IMR-90 (cell line): ENCODE measurements at regions not wholly inside any gene's neighbourhood (a gene's known extent, or its start where the extent isn't known, plus 50 kb on each side); places are given as distances from the start of the nearest gene placed in this dataset.

Experiments
- ATAC-seq: fragments of 200-7000 bp; cut with Tn5 transposase; 2 replicates; pipeline ENCODE4 v1.9.1; 2020; ENCODE audit warnings: low read depth, mild to moderate bottlenecking, moderate library complexity
- BruUV-seq: library from RNA; stranded (reverse); fragments of 400-500 nt; replicated peaks from 2 replicates; lab custom pipeline; 2021; lab: Mats Ljungman, UMichigan
- CTCF ChIA-PET: fragments of 300-600 bp; formaldehyde crosslinking; extraction: SDS; loops from one replicate; lab custom pipeline; 2021; ENCODE audit warnings: antibody characterized with exemption; lab: Yijun Ruan, JAX
- POLR2A ChIA-PET: fragments of 300-600 bp; sonication (Branson Sonifier 250); formaldehyde crosslinking; loops from one replicate; lab custom pipeline; 2022; ENCODE audit warnings: antibody characterized with exemption; ENCODE audit not compliant: unreplicated experiment; lab: Charles Lee
- DNase-seq: peaks from one replicate; pipeline ENCODE4 v3.0.0; 2013
- H2AFZ ChIP-seq: replicated peaks from 2 replicates; pipeline ENCODE3; 2013; ENCODE audit warnings: low read length, mild to moderate bottlenecking; ENCODE audit not compliant: poor library complexity
- H2AK5ac ChIP-seq: 2 replicates; pipeline ENCODE4 v1.6.1; 2013; ENCODE audit warnings: low read depth, low read length, inconsistent platforms
- H2AK9ac ChIP-seq: replicated peaks from 2 replicates; pipeline ENCODE3; 2013; ENCODE audit warnings: mild to moderate bottlenecking, low read depth, low read length, moderate library complexity; ENCODE audit not compliant: poor library complexity
- H2BK120ac ChIP-seq: 2 replicates; pipeline ENCODE4 v1.6.1; 2013; ENCODE audit warnings: low read depth, low read length, inconsistent platforms
- H2BK15ac ChIP-seq: 3 replicates; pipeline ENCODE4 v1.6.1; 2013; ENCODE audit warnings: low read depth, low read length, inconsistent platforms
- H2BK20ac ChIP-seq: 2 replicates; pipeline ENCODE4 v1.6.1; 2013; ENCODE audit warnings: low read depth, mild to moderate bottlenecking, inconsistent platforms, low read length, moderate library complexity
- H2BK5ac ChIP-seq: 2 replicates; pipeline ENCODE4 v1.6.1; 2013; ENCODE audit warnings: mild to moderate bottlenecking, low read depth, low read length, inconsistent platforms; ENCODE audit not compliant: poor library complexity, severe bottlenecking
- H3K14ac ChIP-seq: replicated peaks from 2 replicates; pipeline ENCODE4 v1.6.1; 2013; ENCODE audit warnings: low read depth, low read length, inconsistent platforms
- H3K18ac ChIP-seq: 2 replicates; pipeline ENCODE4 v1.6.1; 2013; ENCODE audit warnings: low read depth, low read length, control low read depth
- H3K23ac ChIP-seq: 2 replicates; pipeline ENCODE4 v1.6.1; 2013; ENCODE audit warnings: low read depth, low read length, inconsistent platforms
- H3K27ac ChIP-seq: 2 replicates; pipeline ENCODE4 v1.5.1; 2013; ENCODE audit warnings: mild to moderate bottlenecking, control low read depth, low read length; ENCODE audit not compliant: insufficient read depth
- H3K27me3 ChIP-seq: 2 replicates; pipeline ENCODE4 v1.6.1; 2013; ENCODE audit warnings: low read length; ENCODE audit not compliant: control insufficient read depth, insufficient read depth
- H3K36me3 ChIP-seq: 2 replicates; pipeline ENCODE4 v1.6.1; 2013; ENCODE audit warnings: low read length, mixed read lengths; ENCODE audit not compliant: control insufficient read depth, insufficient read depth
- H3K4ac ChIP-seq: 2 replicates; pipeline ENCODE4 v1.6.1; 2013; ENCODE audit warnings: low read depth, low read length, inconsistent platforms
- H3K4me1 ChIP-seq: 2 replicates; pipeline ENCODE4 v1.6.1; 2013; ENCODE audit warnings: low read length, mixed read lengths; ENCODE audit not compliant: control insufficient read depth, insufficient read depth
- H3K4me2 ChIP-seq: 2 replicates; pipeline ENCODE4 v1.6.1; 2013; ENCODE audit warnings: low read depth, mild to moderate bottlenecking, control low read depth, low read length, moderate library complexity
- H3K4me3 ChIP-seq: 2 replicates; pipeline ENCODE4 v1.5.1; 2013; ENCODE audit warnings: low read depth, mild to moderate bottlenecking, control low read depth, low read length, moderate library complexity; ENCODE audit not compliant: insufficient read depth
- H3K56ac ChIP-seq: 2 replicates; pipeline ENCODE4 v1.6.1; 2013; ENCODE audit warnings: low read length, inconsistent platforms; ENCODE audit not compliant: insufficient read depth; ENCODE audit errors: extremely low read depth
- H3K79me1 ChIP-seq, 2 experiments: 2 replicates each; pipeline ENCODE4 v1.6.1; 2013; ENCODE audit warnings: low read length in 2 of 2, inconsistent platforms in 1 of 2, low read depth in 1 of 2
- H3K9ac ChIP-seq: 2 replicates; pipeline ENCODE4 v1.6.1; 2013; ENCODE audit warnings: low read depth, low read length, control low read depth
- H3K9me1 ChIP-seq: 2 replicates; pipeline ENCODE4 v1.6.1; 2013; ENCODE audit warnings: low read length, inconsistent platforms; ENCODE audit not compliant: insufficient read depth
- H3K9me3 ChIP-seq: 2 replicates; pipeline ENCODE4 v1.6.1; 2013; ENCODE audit warnings: low read length; ENCODE audit not compliant: control insufficient read depth, insufficient read depth
- H4K20me1 ChIP-seq: 2 replicates; pipeline ENCODE4 v1.6.1; 2013; ENCODE audit warnings: low read length, inconsistent platforms; ENCODE audit not compliant: insufficient read depth
- H4K5ac ChIP-seq: 2 replicates; pipeline ENCODE4 v1.6.1; 2013; ENCODE audit warnings: mild to moderate bottlenecking, low read depth, low read length, control low read depth
- H4K8ac ChIP-seq, 2 experiments: 2 replicates each; pipeline ENCODE4 v1.6.1; 2013; ENCODE audit warnings: low read depth in 2 of 2, low read length in 2 of 2, control low read depth in 1 of 2, inconsistent platforms in 1 of 2
- H4K91ac ChIP-seq: 2 replicates; pipeline ENCODE4 v1.6.1; 2013; ENCODE audit warnings: low read depth, low read length, inconsistent platforms; ENCODE audit not compliant: insufficient read depth
- CHD1 ChIP-seq: IDR thresholded peaks from 2 replicates; pipeline ENCODE4 v1.6.1; 2012; ENCODE audit warnings: low read depth, low read length, improper control_type of control experiment
- ELK1 ChIP-seq: fragments of 150-350 bp; IDR thresholded peaks from 2 replicates; pipeline ENCODE4 v1.6.1; 2016; ENCODE audit warnings: low read depth, mild to moderate bottlenecking, low read length, moderate library complexity, borderline replicate concordance
- FOS ChIP-seq: fragments of 150-350 bp; IDR thresholded peaks from 2 replicates; pipeline ENCODE4 v1.6.1; 2016; ENCODE audit warnings: low read depth, low read length
- MAZ ChIP-seq: IDR thresholded peaks from 2 replicates; pipeline ENCODE4 v1.6.1; 2012; ENCODE audit warnings: low read depth, mild to moderate bottlenecking, low read length, improper control_type of control experiment, moderate library complexity, borderline replicate concordance
- MXI1 ChIP-seq: IDR thresholded peaks from 2 replicates; pipeline ENCODE4 v1.6.1; 2012; ENCODE audit warnings: low read depth, mild to moderate bottlenecking, low read length, moderate library complexity, borderline replicate concordance
- NFE2L2 ChIP-seq: fragments of 150-350 bp; IDR thresholded peaks from 2 replicates; pipeline ENCODE4 v1.6.1; 2016; ENCODE audit warnings: low read depth, mild to moderate bottlenecking, low read length
- POLR2A ChIP-seq: IDR thresholded peaks from 2 replicates; pipeline ENCODE4 v1.6.1; 2012; ENCODE audit warnings: mild to moderate bottlenecking, low read depth, low read length
- RAD21 ChIP-seq: IDR thresholded peaks from 2 replicates; pipeline ENCODE4 v1.6.1; 2012; ENCODE audit warnings: low read length, improper control_type of control experiment
- SMC3 ChIP-seq: fragments of 150-350 bp; IDR thresholded peaks from 2 replicates; pipeline ENCODE4 v1.6.1; 2016; ENCODE audit warnings: low read depth, mild to moderate bottlenecking, antibody characterized with exemption, low read length, moderate library complexity
- USF2 ChIP-seq: fragments of 150-350 bp; IDR thresholded peaks from 2 replicates; pipeline ENCODE4 v1.6.1; 2017; ENCODE audit warnings: mild to moderate bottlenecking, antibody characterized with exemption, low read length, low read depth
- WGBS, 2 experiments: methylation state at CpG; one replicate each; pipeline versions ENCODE4 v1.1.5 to v1.1.7; 2013; ENCODE audit warnings: missing lambda C conversion rate in 2 of 2; ENCODE audit not compliant: insufficient read length in 1 of 2; ENCODE audit errors: extremely low coverage in 2 of 2; 5-methylcytosine and 5-hydroxymethylcytosine counted together
- dilution Hi-C: fragments of 300-500 bp; cut with HindIII; formaldehyde crosslinking; loops from one replicate; pipeline ENCODE4 v1.14.3; 2018; ENCODE audit warnings: low sequenced_read_pairs; ENCODE audit not compliant: unreplicated experiment
- in situ Hi-C: fragments of 300-500 bp; cut with MboI; formaldehyde crosslinking; loops from 3 replicates; pipeline ENCODE4 v1.14.3; 2019; ENCODE audit warnings: low sequenced_read_pairs, inconsistent platforms, mixed read lengths
- intact Hi-C: fragments of 100-400 bp; cut with micrococcal nuclease; formaldehyde crosslinking; loops from 2 replicates; pipeline ENCODE4 v1.10.0; 2022

GRCh38 chr2:108076527-108076926, 90.2 kb downstream of the SLC5A7 start:
- POLR2A ChIA-PET, result no interaction called here
- no TSS peak for BruUV-seq
- Histone ChIP-seq H3K79me1 (no peaks in the 10 kb centered on the region), H3K18ac (no peak overlapping the region), H3K4me2 (no peak overlapping the region), H3K23ac (no peak overlapping the region), H3K4me3 (no peak overlapping the region), H2BK15ac (no peak overlapping the region), H3K27ac (no peak overlapping the region), H4K20me1 (no peaks in the 10 kb centered on the region), H3K4me1 (no peaks in the 10 kb centered on the region), H4K5ac (no peak overlapping the region), H3K56ac (no peak overlapping the region), H2BK120ac (no peak overlapping the region), H3K4ac (no peak overlapping the region), H3K27me3 (no peaks in the 10 kb centered on the region), H2AK9ac (no peak overlapping the region), H2BK20ac (no peak overlapping the region), H4K91ac (no peak overlapping the region), H3K9ac (no peak overlapping the region), H2BK5ac (no peak overlapping the region), H4K8ac (no peak overlapping the region), H2AK5ac (no peak overlapping the region), H3K9me3 (no peaks in the 10 kb centered on the region; the same call in 1 of the 2 replicates), H2AFZ (no peak overlapping the region), H3K9me1 (no peaks in the 10 kb centered on the region), H3K14ac (no peak overlapping the region), H3K36me3 (no peaks in the 10 kb centered on the region)
- intact Hi-C loops (no loop called here), in situ Hi-C loops (no loop called here), dilution Hi-C loops (no loop called here)
- TF ChIP-seq FOS (no peak), NFE2L2 (no peak), MXI1 (no peak), CHD1 (no peak), MAZ (no peak), USF2 (no peak), ELK1 (no peak), RAD21 (no peak), SMC3 (no peak), POLR2A (no peak)
- CTCF ChIA-PET, result no interaction called here
- WGBS, 2 experiments, result no CpG with 5 or more reads among the region's 5 CpGs
- no peak for DNase-seq
- no peak for ATAC-seq
